ENCODE measurements at regions not wholly inside any gene's neighbourhood (a gene's known extent, or its start where the extent isn't known, plus 50 kb on each side); places are given as distances from the start of the nearest gene placed in this dataset.
"Not testable (repeated sequence)": the region's sequence is repeated elsewhere in the genome, so short reads cannot be mapped to it uniquely, and the experiment has no call there.

DNA sequence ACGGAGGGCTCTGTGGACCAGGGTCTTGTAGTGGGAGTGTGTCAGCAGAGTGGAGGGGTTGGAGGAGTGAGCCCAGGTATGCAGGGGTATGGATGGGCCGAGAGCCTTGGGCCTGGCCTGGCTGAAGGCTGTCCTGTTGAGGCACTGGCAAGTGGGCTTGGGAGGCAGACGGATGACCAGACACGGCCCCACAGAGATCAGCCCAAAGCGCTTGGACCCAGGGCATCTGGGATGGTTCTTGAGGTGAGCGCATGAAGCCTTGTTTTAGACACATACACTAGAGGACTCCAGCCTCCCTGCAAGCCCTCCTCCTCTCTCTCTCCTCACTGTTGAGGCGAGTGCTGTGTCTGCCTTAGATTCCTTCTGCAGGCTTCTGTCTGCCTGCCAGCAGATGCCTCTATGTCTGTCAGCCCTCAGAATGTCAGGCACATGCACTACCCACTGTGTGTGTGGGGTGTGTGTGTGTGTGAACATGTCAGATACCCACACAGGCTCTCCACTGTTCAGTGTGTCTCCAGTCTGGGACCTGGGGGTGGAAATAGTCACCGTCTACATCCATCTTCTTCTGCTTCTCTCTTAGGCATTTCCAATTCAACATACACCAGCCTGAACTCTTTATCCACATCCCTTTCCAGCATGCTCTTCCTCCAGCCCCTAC lies 218.0 kb upstream of the PLGLB1 start:
- TF ChIP-seq, protein P1, sequence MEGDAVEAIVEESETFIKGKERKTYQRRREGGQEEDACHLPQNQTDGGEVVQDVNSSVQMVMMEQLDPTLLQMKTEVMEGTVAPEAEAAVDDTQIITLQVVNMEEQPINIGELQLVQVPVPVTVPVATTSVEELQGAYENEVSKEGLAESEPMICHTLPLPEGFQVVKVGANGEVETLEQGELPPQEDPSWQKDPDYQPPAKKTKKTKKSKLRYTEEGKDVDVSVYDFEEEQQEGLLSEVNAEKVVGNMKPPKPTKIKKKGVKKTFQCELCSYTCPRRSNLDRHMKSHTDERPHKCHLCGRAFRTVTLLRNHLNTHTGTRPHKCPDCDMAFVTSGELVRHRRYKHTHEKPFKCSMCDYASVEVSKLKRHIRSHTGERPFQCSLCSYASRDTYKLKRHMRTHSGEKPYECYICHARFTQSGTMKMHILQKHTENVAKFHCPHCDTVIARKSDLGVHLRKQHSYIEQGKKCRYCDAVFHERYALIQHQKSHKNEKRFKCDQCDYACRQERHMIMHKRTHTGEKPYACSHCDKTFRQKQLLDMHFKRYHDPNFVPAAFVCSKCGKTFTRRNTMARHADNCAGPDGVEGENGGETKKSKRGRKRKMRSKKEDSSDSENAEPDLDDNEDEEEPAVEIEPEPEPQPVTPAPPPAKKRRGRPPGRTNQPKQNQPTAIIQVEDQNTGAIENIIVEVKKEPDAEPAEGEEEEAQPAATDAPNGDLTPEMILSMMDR (IDR thresholded peaks at IDR 0.05; ENCODE audit: low read length): not testable (repeated sequence)
- not testable (repeated sequence) for TF ChIP-seq EZH2 (optimal IDR thresholded peaks at IDR 0.05; ENCODE audit: low read depth, low read length)

Data from MM.1S (cell line).